GM19025 (cell line): ENCODE measurements at regions not wholly inside any gene's neighbourhood (a gene's known extent, or its start where the extent isn't known, plus 50 kb on each side); places are given as distances from the start of the nearest gene placed in this dataset.
"Not testable (repeated sequence)": the region's sequence is repeated elsewhere in the genome, so short reads cannot be mapped to it uniquely, and the experiment has no call there.

Experiments used
- ATAC-seq: cut with Tn5 transposase; IDR thresholded peaks from one replicate; pipeline ENCODE4 v1.9.1; 2021; ENCODE audit warnings: mild to moderate bottlenecking, low read depth, moderate library complexity; ENCODE audit not compliant: unreplicated experiment

- ATAC-seq: no peak
Observed at GRCh38 chr5:131005963-131006684, 158.9 kb downstream of the HINT1 start.

GRCh38 chr5:131001507-131001906 lies 163.5 kb downstream of the HINT1 start:
- ATAC-seq: no peak

DNA sequence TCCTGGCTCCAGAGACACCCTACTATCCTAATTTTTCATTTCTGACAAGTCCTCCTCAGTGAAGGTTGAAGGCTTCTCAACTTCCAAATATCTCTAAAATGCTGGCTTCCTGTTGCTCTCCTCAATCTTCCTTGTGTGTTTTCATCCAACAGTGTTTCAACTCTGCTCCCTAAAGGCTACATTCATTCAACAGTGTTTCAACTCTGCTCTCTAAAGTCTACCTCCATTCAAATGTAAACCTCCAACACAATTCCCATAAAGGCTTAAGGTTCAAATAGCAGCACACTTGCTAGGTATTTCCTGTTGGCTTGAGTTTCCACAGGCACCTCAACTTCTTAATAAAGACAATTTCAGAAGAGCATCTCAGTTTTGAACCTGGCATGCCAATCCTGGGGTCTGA lies 164.8 kb downstream of the HINT1 start:
- no peak for ATAC-seq

GRCh38 chr5:130996720-130997119 lies 168.3 kb downstream of the HINT1 start:
- ATAC-seq: not testable (repeated sequence)

DNA sequence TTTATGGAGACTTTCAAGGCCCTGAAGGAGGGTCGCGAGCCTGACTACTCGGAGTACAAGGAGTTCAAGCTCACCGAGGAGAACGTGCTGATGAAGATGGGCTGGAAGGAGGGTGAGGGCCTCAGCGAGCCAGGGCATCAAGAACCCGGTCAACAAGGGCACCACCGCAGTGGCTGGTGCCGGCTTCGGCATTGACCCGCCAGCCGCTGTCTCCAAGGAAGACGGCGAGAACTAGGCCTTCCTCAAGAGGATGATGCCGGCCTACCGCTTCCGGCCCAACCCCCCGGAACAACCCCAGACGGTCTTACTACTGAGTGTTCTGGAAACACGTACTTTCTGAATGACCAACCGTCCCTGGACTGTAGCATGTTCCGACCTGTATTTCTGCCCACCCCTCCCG lies 169.2 kb downstream of the HINT1 start:
- ATAC-seq: no peak

- ATAC-seq: no peak
Observed at GRCh38 chr5:130995254-130995515, 169.9 kb downstream of the HINT1 start.

DNA sequence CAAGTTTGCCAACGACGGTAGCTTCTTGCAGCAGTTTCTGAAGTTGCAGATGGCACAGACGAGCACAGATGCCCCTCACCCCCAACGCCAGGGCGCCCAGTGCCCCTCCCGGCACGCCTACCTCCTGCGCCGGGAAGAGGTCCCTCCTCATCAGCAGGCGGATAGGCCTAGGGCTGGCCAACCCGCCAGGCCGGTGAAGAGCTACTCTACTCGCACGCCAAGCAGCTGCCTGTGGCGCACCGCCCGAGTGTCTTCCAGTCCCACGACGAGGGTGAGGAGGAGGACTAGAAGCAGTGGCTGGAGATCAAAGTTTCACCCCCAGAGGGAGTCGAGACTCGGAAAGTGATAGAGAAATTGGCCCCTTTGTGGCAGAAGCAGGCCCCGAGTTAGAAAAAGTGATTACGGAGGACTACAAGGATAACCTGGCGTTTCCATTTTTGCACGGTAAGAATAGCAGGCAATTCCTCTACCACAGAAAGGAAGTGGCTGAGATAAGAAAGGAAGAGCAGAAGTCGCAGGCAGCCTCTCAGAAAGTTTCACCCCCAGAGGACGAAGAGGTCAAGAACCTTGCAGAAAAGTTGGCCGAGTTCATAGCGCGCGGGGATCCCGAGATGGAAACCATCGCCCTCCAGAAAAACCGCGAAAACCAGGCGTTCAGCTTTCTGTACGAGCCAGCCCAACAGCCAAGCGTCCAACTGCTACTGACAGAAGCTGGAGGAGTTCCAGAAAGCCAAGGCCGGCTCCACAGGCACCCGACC lies 170.4 kb downstream of the HINT1 start:
- ATAC-seq: no peak

- ATAC-seq: no peak
Observed at GRCh38 chr5:130992621-130993020, 172.4 kb downstream of the HINT1 start.

GRCh38 chr5:130992095-130992494 lies 173.0 kb downstream of the HINT1 start:
- ATAC-seq: no peak

DNA sequence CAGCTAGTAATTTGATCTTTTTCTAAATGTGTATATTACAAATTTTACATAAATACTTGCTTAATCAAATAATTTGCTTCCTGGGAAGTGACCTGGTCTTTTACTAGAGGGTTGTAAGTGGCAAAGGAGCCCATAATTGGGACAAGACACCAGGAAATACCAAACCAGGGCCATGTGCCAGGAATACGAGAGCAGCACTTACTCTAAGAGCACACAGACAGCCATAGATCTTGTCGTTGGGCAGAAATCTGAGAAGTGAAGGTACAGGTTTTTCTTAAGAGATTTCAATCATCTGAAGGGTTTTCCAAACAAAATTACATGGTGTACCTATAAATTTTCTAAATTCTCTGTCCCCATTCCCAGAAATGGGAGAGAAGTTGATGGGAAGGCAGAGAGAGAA lies 179.3 kb downstream of the HINT1 start:
- no peak for ATAC-seq

DNA sequence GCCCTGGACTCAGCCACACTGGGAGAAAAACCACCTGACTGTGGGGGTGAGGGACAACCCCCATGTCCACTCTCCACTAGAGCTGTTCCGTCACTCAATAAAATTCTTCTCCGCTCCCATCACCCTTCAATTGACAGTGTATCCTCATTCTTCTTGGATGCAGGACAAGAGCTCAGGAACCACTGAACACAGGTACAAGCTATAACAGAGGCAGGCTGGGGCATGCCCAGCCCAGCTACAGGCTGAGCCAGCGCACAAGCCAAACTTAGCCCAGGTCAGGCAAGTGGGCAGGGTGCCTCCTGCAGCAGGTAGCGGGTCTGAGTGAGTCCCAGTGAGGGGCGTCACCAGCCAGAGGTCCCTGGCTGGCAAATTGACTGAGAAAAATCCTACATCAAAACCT lies 183.4 kb downstream of the HINT1 start:
- no peak for ATAC-seq

GRCh38 chr5:130978475-130978874 lies 186.6 kb downstream of the HINT1 start:
- ATAC-seq: no peak

DNA sequence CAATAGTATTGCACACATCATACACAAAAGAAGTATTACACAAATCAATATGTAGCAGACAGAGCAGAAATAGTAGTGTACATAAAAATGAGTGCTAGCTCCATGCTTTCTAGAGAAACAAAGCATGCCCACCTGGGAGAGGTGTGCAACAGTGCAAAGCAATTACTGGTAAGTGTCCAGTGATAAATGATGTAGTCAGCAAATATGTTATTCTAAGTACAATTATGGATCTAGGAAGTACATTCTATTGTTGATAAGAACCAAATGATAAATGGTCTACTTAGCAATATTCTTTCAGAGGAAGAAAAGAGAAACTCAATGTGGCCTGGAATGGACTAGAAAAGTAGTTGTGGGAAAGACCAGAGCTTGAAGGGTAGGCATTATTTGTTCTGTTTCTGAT lies 188.6 kb downstream of the HINT1 start:
- ATAC-seq: no peak

DNA sequence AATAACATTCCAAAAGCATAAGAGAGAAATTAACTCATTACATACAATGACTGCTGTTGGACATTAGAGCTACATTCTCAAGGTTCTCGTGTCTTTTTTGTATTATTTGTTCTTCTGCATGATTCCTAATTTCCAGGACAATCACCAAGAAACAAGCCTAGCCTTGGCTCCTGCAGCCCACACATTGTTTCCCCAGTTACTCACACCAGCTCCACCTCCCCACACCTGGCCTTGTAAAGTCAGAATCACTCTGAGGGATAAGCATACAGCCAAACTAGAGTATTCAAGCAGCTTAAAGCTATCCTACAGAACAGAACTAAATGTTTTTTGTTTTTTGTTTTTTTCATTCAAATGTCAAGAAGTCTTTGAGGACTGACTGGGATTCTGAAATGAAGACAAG lies 189.2 kb downstream of the HINT1 start:
- ATAC-seq: no peak

GRCh38 chr5:130975299-130975698 lies 189.8 kb downstream of the HINT1 start:
- no peak for ATAC-seq

DNA sequence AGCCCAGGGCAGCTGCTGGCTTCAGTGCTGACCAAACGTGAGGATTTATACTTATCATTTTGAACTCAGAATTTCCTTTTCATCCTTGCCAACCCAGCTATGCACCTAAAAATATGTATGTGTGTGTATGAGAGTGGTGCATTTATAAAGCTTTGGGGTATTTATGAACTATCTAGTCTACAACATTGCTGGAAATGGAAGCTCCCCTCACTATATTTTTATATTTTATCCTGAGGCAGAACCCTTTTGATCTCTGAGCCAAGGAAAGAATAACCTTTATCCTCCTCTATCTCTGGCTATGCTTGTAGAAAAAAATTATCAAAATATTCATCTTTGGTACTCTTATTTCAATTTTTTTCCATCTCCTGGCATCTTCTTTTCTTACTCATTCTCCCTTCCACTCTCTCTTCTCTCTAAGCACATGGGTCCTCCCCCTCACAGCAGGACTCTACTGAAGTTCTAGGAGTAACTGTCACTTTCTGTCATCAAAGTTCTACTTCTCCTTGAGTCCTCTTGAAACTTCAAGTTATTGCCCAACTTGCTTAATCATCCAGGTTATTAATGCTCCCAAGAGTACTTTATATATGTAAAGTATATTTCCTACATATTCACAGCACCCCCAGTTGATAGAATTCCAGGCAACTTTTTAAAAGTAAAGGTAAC lies 190.9 kb downstream of the HINT1 start:
- ATAC-seq: no peak

- no peak for ATAC-seq
Observed at GRCh38 chr5:130966990-130967525, 198.0 kb downstream of the HINT1 start.

GRCh38 chr5:130965920-130966319 lies 199.1 kb downstream of the HINT1 start:
- ATAC-seq: no peak

DNA sequence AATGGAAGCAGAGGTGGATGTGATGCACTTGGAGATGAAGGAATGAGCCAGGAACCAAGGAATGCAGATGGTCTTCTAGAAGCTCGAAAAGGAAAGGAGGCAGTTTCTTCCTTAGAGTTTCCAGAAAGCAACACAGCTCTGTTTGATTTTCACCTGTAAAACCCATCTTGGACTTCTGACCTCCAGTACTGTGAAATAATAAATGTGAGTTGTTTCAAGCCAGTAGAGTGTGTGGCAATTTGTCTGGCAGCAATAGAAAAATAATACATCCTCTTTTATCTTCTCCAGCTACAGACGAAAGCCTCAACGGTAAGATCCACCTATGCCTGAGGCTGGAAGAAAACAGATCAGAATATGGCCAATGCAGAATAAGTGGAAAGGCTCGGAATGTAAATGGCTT lies 199.7 kb downstream of the HINT1 start:
- no peak for ATAC-seq

DNA sequence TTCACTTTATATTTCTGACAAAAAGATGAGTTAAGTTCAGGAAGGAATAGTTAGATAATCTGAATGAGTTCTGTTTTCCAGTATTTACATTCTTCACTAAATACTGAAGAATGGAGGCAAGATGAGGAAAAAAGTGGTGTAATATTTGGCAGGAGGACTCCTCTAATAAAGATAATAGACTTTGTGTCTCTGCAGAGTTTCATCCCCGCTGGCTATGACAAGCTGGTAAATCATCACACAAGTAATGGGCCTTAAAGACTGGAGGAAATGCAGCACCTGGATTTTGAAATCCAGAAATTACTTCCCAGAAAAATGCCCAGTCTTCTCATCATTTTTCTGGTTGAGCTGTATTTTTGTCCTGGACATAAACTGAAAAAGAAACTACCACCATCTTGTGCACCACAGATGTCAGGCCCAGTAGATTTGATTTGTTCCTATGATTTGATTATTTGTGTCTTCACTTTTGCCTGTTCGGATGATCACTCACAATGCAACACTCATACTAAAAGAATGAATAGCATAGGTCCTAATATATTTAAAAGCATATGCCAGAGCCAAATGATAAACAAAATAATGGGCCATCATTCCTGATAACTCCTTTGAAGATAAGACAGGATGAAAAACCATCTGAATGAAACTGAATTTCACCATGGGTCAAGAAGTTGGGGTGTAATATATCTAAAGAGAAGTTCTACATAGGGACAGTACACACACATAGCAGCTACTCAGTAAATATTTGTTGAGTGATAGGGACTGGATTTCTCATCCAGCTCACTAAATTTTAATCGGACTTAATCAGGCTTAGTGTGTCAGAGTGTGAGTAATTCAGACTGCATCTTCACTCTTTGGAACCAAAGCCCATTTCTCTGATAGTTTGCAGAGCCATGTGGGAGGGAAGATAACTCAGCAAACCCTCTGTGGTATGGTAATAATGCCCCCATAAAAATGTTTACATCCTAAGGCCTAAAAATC lies 200.5 kb downstream of the HINT1 start:
- ATAC-seq: no peak
